Frontal cortex (tissue), 3 donors: ENCODE measurements at regions not wholly inside any gene's neighbourhood (a gene's known extent, or its start where the extent isn't known, plus 50 kb on each side); places are given as distances from the start of the nearest gene placed in this dataset.
A peak's percentile ranks its signal among the peaks of the same experiment; 100 is the strongest.
"Not testable (repeated sequence)": the region's sequence is repeated elsewhere in the genome, so short reads cannot be mapped to it uniquely, and the experiment has no call there.

Source experiments
- DNase-seq, 2 donors: peaks; one replicate each; pipeline ENCODE4 v3.0.0; 2012; ENCODE audit warnings: low spot score in 2 of 2
- FAIRE-seq: peaks from 2 replicates; lab custom pipeline; 2012; peaks lifted over from hg19 to GRCh38; lab: Jason Lieb, UNC
- donor health status: control.
- donor health status: control.
- donor health status: control.

DNA sequence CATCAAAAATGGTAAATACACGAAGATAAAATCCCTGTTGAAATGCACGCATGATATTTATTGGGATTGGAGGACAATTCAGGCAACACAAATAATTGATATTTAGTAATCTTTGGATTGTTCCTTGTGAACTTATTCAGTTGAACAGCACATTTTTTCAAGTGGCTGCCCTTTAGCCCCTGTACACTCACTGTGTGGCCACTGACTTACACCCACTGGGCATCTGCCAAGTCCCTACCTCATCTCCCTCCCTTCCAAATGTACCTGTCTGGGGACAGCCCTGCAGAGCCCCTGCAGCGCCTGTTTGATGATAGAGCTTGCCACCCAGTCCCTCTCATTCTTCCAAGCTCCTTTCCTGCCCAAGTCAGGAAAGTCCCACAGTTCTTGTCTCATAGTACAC lies 154.3 kb downstream of the GLUL start:
- no peak for FAIRE-seq

DNA sequence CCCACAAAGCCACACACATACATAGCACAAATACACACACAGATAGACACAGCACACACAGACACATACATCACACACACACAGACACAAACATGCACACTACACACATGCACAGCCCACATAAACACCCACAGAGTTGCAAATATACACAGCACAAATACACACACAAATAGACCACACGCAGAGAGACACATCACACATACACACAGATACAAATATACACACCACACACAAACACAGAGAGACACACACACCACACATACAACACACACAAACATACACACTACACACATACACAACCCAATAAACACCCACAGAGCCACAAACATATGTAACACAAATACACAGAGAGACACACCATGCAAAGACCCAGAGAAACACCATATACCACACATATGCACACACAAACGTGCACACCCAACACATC lies 154.9 kb downstream of the GLUL start:
- no peak for FAIRE-seq

More for the DNA sequence above, 154.3 kb downstream of the GLUL start:
- DNase-seq = no peak

DNA sequence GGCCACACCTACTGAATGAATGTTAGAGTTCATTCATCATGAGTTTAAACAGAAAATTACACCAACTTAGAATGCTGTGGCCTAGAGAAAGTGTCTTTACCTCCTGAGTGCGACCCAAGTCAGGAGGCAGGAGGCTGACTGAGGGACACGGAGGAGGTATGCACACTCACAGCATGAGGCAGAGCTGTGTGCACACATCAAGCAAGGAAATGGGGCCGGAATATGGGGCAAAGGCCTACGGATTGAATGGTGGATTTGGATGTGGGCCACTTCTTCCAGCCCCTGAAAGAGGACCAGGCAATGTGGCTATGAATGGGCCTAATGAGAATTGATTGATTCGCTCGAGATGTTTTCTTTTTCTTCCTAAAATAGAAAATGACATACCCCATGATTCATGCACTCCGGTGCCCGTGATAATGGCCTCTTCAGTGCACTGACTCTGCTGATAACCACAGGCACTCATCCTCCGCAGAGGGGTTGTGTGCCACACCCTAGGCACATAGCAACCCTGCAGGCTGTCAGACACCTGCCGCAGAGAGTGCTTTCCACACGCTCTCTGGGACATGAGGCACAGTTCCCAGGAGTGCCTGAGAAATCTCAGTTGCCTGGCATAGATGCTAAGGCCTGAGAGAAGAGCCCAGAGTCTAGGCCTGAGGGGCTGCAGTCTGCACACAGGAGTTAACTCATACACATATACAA lies 155.5 kb downstream of the GLUL start:
- DNase-seq (peak in 1 of 2 donors; percentile 2), FAIRE-seq (no peak)

More for the DNA sequence above, 154.9 kb downstream of the GLUL start:
- no peak for DNase-seq

DNA sequence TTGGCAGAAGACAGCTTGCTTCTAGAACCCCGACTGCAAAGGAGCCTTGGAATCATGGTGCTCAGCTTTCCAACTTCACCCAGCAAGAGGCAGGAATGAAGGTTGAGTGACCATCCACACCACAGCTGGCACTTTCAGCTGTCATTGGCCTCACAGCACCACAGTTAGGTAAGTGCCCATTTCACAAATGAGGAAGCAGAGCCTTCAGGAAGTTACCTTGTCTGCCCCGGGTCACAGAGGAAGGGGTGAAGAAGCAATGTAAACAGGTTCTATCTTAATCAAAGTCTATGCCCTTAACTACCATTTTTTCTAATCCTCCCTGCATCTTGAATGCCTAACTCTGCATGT lies 156.0 kb downstream of the GLUL start:
- no peak for DNase-seq
- FAIRE-seq = no peak

DNA sequence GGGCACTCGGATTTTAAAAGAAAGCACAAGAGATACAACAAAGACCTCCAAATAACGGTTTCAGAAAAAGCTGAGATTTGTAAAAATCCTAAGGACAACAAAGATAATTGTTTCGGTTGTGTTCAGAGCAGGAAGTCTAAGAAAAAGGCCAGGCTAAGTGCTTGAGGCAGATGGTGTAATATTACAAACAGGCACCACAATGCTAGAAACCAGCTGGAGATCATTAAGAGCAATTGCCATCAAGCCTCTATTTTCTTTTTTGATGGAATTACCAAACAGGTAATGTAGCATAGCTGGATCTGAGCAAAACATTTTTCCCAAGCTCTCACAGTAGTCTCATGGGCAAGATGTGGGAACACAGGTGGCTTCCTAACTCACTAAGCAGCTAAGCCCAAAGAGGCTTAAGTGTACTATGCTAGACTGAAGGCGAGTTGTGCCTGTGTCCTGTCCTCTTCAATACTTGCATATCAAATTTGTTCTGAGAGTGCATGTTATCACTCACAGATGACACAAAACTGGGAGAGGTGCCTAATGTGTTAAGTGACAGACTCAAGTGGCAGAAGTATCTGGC lies 161.6 kb downstream of the GLUL start:
- no peak for DNase-seq
- no peak for FAIRE-seq

DNA sequence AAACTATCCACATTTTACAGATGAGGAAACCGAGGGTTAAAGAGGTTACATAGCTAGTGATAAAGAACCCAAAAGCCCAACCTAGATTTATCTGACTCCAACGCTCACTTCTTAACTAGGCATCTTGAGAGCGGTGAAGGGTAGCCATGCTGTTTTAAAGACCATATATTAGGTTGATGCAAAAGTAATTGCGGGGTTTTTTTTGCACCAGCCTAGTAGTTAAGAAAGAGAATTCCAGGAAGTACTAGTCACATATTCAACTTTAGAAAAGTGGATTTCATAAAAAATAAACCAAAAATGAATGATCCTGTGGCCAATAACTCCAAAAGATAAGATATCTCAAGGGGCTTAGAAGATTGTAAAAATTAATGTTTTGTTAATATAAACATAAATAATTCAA lies 162.1 kb downstream of the GLUL start:
- FAIRE-seq (no peak), DNase-seq (no peak)

DNA sequence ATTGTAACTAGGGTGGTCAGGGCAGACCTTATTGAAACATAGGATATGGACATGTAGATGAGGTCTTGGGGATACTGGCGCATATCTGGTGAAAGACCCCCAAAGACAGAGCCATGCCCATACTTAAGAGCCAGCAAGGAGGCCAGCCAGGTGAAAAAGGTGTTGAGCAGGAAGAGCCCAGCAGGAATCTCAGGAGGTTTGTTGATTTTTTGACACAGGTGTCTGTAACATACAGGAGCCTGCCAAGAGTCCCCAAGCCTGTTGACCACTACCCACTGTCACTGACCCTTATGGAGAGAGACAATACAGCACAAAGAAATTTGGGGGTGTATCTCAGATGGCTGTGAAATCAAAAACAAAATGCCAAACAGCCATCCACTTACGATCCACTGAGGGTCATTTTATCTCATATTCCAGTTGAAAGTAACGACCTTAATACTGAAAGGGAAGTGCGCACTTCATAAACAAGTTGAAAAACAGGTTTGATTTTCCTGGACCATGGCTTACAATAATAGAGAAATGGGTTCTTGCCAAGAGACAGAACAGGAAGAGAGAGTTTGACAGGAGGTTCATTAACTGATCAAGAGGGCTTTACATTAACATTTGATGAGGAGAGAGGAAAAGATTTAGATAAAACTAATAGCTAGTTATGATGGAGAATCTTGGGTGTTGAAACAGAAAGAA lies 163.6 kb downstream of the GLUL start:
- DNase-seq = no peak
- no peak for FAIRE-seq

DNA sequence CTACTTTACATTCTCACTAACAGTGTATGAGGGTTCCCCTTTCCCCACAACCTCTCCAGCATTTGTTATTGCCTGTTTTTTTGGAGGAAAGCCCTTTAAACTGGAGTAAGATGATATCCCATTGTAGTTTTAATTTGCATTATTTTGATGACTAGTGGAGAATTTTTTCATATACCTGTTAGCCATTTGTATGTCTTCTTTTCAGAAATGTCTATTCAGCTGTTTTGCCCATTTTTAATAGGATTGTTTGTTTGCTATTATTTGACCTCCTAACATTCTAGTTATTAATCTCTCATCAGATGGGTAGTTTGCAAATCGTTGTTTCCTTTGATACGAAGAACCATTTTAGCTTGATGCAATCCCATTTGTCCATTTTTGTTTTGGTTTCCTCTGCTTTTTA lies 165.0 kb downstream of the GLUL start:
- DNase-seq (no peak), FAIRE-seq (no peak)

DNA sequence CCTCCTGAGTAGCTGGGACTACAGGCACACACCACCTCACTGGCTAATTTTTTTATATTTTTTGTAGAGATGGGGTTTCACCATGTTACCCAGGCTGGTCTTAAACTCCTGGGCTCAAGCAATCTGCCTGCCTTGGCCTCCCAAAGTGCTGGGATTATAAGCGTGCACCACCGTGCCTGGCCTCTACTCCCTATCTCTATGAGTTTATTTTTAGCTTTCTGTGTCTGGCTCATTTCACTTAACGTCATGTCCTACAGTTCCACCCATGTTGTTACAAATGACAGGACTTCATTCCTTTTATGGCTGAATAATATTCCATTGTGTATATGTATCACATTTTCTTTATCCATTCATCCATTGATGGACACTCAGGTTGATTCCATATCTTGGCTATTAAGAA lies 164.2 kb upstream of the ZNF648 start:
- FAIRE-seq, DNase-seq: not testable (repeated sequence)

DNA sequence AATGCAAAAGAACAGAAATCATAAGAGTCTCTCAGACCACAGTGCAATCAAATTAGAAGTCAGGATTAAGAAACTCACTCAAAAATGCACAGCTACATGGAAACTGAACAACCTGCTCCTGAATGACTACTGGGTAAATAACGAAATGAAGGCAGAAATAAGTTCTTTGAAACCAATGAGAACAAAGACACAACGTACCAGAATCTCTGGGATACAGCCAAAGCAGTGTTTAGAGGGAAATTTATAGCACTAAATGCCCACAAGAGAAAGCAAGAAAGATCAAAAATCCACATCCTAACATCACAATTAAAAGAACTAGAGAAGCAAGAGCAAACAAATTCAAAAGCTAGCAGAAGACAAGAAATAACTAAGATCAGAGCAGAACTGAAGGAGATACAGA lies 160.5 kb upstream of the ZNF648 start:
- FAIRE-seq, DNase-seq: not testable (repeated sequence)

DNA sequence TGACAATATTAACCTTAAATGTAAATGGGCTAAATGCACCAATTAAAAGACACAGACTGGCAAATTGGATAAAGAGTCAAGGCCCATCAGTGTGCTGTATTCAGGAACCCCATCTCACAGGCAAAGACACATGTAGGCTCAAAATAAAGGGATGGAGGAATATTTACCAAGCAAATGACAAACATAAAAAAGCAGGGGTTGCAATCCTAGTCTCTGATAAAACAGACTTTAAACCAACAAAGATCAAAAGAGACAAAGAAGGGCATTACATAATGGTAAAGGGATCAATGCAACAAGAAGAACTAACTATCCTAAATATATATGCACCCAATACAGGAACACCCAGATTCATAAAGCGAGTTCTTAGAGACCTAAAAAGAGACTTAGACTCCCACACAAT lies 159.9 kb upstream of the ZNF648 start:
- not testable (repeated sequence) for FAIRE-seq, DNase-seq

DNA sequence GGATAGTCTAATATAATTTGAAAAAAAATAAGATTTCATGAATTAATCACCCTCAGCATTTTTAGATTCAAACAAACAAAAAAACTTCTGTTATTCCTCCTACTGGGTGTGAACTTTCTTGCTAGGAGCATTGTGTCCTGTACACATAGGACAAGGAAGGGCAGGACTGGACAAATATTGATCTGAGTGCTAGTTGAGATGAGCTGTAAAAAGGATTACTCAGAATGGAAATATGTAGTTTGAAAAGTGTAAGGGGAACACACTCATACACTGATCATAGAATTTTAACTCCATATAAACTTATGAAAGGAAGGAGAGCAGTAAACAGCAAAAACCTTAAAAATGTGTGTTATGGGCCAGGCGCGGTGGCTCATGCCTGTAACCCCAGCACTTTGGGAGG lies 156.5 kb upstream of the ZNF648 start:
- no peak for FAIRE-seq
- no peak for DNase-seq

DNA sequence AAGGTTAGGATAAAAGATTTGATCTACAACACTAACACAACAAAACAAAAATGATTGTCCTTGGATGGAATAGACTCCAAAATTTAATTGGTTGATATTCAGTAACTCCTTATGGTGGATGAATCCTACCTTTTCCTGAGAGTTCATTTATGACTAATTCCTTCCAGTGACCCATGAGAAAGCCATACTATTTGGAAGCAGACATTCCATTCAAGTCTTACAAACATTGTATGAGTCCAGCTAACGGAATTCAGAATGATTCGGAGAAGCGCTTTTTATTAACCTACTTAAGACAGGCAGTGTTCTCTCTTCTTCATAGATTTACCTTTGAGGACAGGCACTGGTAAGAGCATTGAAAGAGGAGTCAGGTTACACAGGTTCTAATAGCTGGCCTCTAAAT lies 155.6 kb upstream of the ZNF648 start:
- DNase-seq (no peak), FAIRE-seq (no peak)

DNA sequence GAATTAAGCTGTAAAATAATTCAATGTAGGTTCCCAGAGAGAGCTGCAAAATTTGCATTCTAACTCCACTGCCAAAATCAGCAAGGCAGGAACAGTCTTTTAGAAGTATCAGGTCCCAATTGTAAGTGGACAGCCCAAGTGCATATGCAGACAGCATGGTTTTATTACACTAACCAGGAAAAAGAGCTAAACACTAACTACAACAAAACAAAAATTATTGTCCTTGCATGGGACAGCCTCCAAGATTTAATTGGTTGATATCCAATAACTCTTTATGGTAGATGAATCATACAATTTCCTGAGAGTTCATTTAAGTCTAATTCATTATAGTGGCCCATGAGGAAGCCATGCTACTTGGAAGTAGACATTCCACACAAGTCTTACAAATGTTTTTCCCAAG lies 154.3 kb upstream of the ZNF648 start:
- FAIRE-seq (no peak), DNase-seq (no peak)

DNA sequence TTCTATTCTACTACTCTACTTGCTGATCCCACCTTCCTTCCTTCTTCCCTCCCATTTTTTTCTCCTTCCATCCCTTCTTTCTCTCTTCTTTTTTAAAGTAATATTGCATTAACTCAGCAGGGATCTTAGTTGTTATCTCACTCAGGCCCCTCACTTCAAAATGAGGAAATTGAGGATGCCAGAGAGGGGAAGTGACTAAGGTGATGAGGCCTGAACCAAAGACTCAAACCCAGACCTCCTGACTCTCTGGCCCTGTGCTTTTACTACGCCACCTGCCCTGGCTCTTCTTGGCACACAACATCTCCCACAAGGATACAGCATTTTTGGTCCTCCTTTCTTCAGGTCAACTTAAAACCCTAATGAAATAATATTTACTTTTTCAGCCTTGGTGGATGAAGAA lies 151.7 kb upstream of the ZNF648 start:
- DNase-seq = no peak
- no peak for FAIRE-seq

DNA sequence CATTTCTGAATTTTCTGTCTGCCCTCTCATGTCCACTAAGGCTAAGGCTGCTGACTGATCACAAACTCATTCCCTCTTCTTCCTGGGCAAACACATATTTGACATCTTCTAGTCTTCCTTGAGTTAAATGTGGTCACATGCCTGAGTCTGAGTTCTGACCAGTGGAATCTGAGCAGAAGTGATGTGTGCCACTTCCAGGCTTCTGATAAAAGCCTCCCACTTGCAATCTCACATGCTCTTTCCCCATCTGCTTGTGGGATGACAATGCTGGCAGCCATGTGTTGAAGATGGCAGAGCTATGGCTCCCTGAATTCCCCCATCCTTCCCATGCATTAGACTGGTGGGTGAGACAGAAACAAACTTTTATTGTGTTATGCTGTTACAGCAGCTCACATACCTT lies 149.9 kb upstream of the ZNF648 start:
- DNase-seq = no peak
- no peak for FAIRE-seq

DNA sequence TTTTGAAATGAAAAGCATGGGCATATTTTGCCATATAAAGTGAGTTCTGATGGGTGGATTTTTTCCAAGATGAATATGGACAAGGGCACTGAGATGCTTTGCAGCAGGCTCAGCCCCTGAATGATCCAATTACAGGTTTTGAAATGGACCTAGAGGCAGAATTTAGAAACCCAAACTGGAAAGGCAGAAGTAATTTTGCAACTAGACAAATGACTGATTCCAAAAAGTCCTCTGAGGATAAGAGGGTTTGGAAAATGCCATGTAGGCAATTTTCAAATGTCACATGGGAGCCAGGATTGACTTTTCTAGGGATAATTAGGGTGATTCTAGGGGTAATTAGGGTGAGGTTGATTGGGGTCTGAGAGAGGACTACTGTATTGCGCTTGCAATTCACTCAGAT lies 148.9 kb upstream of the ZNF648 start:
- FAIRE-seq (no peak), DNase-seq (no peak)

DNA sequence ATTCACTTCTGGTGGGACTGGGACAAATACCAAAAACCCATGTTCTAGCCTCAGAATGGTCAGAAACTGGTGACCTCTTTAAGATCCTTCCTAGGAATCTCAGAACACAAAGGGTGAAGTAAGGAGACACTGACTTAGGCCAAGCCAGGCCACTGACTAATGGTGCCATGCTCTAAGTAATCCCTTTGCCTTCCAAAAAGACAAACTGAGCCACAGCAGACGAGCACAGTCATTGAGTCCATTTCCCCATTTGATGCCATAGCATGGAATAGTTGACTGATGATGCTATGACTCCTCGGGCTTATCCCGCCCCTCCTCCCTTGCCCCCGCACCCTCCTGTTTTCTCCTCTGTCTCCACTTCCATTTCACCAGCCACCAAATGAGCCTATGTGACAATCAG lies 145.8 kb upstream of the ZNF648 start:
- no peak for DNase-seq
- no peak for FAIRE-seq

DNA sequence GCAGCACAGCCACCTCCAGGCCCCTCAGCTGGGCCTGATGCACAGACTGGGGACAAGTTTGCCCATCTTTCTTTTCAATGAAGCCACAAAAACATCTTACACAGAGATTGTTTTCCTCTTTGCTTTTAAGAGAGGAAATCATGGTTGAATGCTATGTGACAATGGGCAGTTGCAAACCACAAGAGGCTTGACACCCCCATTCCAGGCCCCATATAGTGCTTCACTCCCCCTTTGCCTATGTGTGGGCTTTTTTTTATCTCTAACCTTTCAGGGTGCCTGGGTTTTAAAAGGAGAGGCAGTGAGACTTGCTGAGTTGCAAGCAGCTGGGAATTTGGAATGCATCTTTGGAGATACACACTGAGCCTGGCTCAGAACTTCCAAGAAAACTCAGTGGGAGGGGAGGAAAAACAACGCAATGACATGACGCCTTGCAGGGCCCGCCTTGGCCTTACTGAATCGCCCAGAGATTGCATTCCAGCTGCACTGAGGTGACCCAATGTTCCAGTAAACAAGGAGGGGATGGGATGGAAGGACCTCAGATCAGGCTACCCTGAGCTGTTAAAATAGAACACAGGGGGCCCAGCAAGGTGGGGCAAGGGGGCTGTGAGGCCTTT lies 145.2 kb upstream of the ZNF648 start:
- no peak for FAIRE-seq
- no peak for DNase-seq

DNA sequence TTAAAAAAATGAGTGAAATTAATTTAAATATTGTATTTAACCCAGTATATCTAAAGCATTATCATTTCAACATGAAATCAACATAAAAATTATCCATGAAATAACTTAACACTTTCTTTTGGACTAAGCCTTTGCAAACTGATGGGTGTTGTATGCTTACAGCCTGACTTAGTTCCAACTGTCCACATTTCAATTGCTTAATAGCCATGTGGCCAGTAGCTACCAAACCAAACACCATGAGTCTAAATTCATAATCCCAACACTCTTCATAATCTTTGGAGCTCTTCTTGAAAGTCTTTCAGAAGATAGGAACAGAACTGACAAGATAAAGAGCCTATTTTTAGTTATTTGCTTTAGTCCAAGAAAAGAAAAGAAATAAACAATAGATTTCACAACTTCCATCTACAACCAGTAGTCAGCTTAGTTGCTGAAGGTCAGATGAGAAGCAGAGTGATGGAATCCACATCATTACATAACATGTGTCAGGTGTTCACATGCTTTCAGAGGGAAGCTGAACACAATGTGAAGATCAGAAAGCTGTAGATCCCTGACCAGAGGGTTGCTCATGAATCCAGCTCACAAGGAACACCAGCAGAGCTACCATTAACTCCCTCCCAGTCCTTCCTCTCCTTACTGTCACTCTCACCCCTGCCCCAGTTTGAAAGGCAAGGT lies 144.0 kb upstream of the ZNF648 start:
- FAIRE-seq (no peak), DNase-seq (no peak)
